ENCODE measurements at regions not wholly inside any gene's neighbourhood (a gene's known extent, or its start where the extent isn't known, plus 50 kb on each side); places are given as distances from the start of the nearest gene placed in this dataset.

DNA sequence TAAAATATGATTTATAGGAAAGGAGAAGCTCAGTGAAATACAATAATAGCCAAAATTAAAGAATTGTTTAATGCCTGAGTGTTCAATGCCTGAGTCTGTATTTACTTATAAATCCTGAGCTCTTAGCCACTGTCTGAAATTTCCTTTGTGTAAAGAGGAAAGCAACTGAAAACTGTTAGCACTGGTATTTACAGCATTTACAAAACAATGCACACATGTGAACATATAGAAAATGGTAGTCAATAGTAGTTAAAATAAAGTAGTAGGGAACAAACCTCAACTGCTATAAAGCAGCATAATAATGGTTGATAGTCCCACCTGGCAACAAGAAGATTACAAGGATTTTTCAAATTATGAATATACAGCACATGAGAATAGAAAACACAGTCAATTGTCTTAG is 1137.1 kb upstream of the ATXN8OS start:
- TF ChIP-seq, protein P1, sequence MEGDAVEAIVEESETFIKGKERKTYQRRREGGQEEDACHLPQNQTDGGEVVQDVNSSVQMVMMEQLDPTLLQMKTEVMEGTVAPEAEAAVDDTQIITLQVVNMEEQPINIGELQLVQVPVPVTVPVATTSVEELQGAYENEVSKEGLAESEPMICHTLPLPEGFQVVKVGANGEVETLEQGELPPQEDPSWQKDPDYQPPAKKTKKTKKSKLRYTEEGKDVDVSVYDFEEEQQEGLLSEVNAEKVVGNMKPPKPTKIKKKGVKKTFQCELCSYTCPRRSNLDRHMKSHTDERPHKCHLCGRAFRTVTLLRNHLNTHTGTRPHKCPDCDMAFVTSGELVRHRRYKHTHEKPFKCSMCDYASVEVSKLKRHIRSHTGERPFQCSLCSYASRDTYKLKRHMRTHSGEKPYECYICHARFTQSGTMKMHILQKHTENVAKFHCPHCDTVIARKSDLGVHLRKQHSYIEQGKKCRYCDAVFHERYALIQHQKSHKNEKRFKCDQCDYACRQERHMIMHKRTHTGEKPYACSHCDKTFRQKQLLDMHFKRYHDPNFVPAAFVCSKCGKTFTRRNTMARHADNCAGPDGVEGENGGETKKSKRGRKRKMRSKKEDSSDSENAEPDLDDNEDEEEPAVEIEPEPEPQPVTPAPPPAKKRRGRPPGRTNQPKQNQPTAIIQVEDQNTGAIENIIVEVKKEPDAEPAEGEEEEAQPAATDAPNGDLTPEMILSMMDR (IDR thresholded peaks at IDR 0.05; ENCODE audit: low read depth, low read length): no peak
- TF ChIP-seq POLR2A (IDR thresholded peaks at IDR 0.05; ENCODE audit: extremely low read depth, insufficient read length): no peak
- TF ChIP-seq, protein P2, sequence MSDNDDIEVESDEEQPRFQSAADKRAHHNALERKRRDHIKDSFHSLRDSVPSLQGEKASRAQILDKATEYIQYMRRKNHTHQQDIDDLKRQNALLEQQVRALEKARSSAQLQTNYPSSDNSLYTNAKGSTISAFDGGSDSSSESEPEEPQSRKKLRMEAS (IDR thresholded peaks at IDR 0.05; ENCODE audit: low read depth, low read length): no peak
